ENCODE measurements at regions not wholly inside any gene's neighbourhood (a gene's known extent, or its start where the extent isn't known, plus 50 kb on each side); places are given as distances from the start of the nearest gene placed in this dataset.
"Not testable (repeated sequence)": the region's sequence is repeated elsewhere in the genome, so short reads cannot be mapped to it uniquely, and the experiment has no call there.

DNA sequence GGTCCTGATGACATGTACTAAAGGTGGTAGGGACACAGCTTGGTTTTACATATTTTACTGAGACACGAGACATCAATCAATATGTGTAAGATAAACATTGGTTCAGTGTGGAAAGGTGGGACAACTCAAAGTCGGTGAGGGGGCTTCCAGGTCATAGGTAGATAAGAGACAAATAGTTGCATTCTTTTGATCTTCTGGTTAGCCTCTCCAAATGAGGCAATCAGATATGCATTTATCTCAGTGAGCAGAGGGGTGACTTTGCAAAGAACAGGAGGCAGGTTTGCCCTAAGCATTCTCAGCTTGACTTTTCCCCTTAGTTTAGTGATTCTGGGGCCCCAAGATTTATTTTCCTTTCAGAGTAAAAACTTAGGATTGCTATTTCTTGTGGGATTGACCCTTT lies 706.9 kb downstream of the GLUD2 start:
- H3K9ac ChIP-seq (ENCODE audit: low read length), result no peak overlapping the region
- no peak overlapping the region for H2AFZ ChIP-seq (ENCODE audit: low read depth, low read length)
- no peak for TF ChIP-seq EZH2phosphoT487 (IDR thresholded peaks at IDR 0.05; ENCODE audit: low read depth)
- TF ChIP-seq, protein P1, sequence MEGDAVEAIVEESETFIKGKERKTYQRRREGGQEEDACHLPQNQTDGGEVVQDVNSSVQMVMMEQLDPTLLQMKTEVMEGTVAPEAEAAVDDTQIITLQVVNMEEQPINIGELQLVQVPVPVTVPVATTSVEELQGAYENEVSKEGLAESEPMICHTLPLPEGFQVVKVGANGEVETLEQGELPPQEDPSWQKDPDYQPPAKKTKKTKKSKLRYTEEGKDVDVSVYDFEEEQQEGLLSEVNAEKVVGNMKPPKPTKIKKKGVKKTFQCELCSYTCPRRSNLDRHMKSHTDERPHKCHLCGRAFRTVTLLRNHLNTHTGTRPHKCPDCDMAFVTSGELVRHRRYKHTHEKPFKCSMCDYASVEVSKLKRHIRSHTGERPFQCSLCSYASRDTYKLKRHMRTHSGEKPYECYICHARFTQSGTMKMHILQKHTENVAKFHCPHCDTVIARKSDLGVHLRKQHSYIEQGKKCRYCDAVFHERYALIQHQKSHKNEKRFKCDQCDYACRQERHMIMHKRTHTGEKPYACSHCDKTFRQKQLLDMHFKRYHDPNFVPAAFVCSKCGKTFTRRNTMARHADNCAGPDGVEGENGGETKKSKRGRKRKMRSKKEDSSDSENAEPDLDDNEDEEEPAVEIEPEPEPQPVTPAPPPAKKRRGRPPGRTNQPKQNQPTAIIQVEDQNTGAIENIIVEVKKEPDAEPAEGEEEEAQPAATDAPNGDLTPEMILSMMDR (IDR thresholded peaks at IDR 0.05; ENCODE audit: low read depth, low read length), result no peak
- no peak overlapping the region for H3K4me2 ChIP-seq (ENCODE audit: low read length)
- H3K36me3 ChIP-seq (replicated peaks; ENCODE audit: low read depth, low read length), result no peaks in the 10 kb centered on the region
- no peaks in the 10 kb centered on the region for H3K27me3 ChIP-seq (ENCODE audit: low read depth, low read length)
- H3K4me1 ChIP-seq (ENCODE audit: low read length), result peaks cover 5% of the 10 kb centered on the region; the same call in 1 of the 2 replicates
- H3K4me3 ChIP-seq (ENCODE audit: low read length), result no peak overlapping the region
- no peaks in the 10 kb centered on the region for H4K20me1 ChIP-seq (ENCODE audit: insufficient read depth, low read length)
- H3K9me3 ChIP-seq (ENCODE audit: insufficient read depth, low read length), result no peaks in the 10 kb centered on the region
- H3K27ac ChIP-seq (ENCODE audit: low read length), result no peak overlapping the region
- no peaks in the 10 kb centered on the region for H3K79me2 ChIP-seq (ENCODE audit: low read length)

DNA sequence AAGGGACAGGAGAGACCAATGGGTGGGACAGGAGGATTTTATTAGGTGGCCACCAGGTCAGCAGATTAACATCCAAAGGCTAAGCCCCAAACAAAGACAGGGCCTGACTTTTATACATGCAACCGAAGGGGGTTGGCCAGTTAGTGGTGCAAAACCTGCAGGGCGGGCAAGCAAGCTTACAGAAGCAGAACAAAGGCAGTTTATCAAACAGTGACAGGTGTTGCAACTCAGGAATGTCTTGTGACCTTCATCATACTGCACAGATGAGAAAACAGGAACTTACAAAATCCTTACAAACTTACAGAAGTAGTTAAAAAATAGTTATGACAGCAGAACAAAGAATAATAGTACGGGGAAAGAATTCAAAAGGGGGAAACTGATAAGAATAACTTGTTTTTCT lies 708.1 kb downstream of the GLUD2 start:
- Histone ChIP-seq H3K4me1 (ENCODE audit: low read length) (peaks cover 5% of the 10 kb centered on the region; the same call in 1 of the 2 replicates), H4K20me1 (ENCODE audit: insufficient read depth, low read length) (no peaks in the 10 kb centered on the region), H2AFZ (ENCODE audit: low read depth, low read length) (0 out of 2 replicates have a peak overlapping the region, but pooled peaks have one; percentile 8), H3K9me3 (ENCODE audit: insufficient read depth, low read length) (no peaks in the 10 kb centered on the region), H3K4me3 (ENCODE audit: low read length) (no peak overlapping the region), H3K27me3 (ENCODE audit: low read depth, low read length) (no peaks in the 10 kb centered on the region), H3K79me2 (ENCODE audit: low read length) (no peaks in the 10 kb centered on the region), H3K36me3 (replicated peaks; ENCODE audit: low read depth, low read length) (no peaks in the 10 kb centered on the region), H3K9ac (ENCODE audit: low read length) (no peak overlapping the region), H3K4me2 (ENCODE audit: low read length) (peak overlapping the region; percentile 30; the same call in 1 of the 2 replicates), H3K27ac (ENCODE audit: low read length) (no peak overlapping the region)
- TF ChIP-seq EZH2phosphoT487 (IDR thresholded peaks at IDR 0.05; ENCODE audit: low read depth), result no peak
- TF ChIP-seq, protein P1 (IDR thresholded peaks at IDR 0.05; ENCODE audit: low read depth, low read length), result no peak

DNA sequence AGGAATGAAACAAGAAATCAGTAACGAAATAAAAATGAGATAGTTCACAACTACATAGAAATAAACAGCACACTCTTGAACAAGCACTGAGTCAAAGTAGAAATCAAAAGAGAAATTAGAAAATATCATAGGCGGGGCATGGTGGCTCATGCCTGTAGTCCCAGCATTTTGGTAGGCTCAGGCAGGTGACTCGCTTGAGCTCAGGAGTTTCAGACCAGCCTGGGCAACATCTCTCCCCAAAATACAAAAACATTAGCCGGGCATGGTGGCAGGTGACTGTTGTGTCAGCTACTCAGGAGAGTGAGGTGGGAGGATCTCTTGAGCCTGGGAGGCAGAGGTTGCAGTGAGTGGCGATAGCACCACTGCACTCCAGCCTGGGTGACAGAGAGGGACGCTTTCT lies 714.4 kb downstream of the GLUD2 start:
- Histone ChIP-seq H3K4me3 (ENCODE audit: low read length) (no peak overlapping the region), H2AFZ (ENCODE audit: low read depth, low read length) (no peak overlapping the region), H3K4me2 (ENCODE audit: low read length) (no peak overlapping the region), H4K20me1 (ENCODE audit: insufficient read depth, low read length) (no peaks in the 10 kb centered on the region), H3K27ac (ENCODE audit: low read length) (no peak overlapping the region), H3K9me3 (ENCODE audit: insufficient read depth, low read length) (no peaks in the 10 kb centered on the region), H3K36me3 (replicated peaks; ENCODE audit: low read depth, low read length) (no peaks in the 10 kb centered on the region), H3K4me1 (ENCODE audit: low read length) (no peaks in the 10 kb centered on the region), H3K27me3 (ENCODE audit: low read depth, low read length) (no peaks in the 10 kb centered on the region), H3K9ac (ENCODE audit: low read length) (no peak overlapping the region), H3K79me2 (ENCODE audit: low read length) (no peaks in the 10 kb centered on the region)
- TF ChIP-seq EZH2phosphoT487 (IDR thresholded peaks at IDR 0.05; ENCODE audit: low read depth), result no peak
- TF ChIP-seq, protein P1 (IDR thresholded peaks at IDR 0.05; ENCODE audit: low read depth, low read length), result no peak

DNA sequence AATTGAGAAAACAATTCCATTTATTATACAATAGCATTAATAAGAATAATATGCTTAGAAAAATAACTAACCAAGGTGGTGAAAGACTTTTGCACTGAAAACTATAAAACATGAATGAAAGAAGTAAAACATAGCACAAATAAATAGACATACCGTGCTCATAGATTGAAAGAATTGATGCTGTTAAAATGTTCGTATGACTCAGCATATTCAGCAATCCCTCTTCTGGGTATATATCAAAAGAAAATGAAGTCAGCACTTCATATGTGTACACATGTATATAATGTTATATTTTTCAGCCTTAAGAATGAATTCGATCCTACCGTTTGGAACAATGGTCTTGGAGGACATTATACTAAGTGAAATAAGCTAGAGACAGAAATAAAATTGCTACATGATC lies 716.3 kb downstream of the GLUD2 start:
- no peaks in the 10 kb centered on the region for H3K79me2 ChIP-seq (ENCODE audit: low read length)
- H3K27ac ChIP-seq (ENCODE audit: low read length), result no peak overlapping the region
- H3K9ac ChIP-seq (ENCODE audit: low read length), result no peak overlapping the region
- no peaks in the 10 kb centered on the region for H3K27me3 ChIP-seq (ENCODE audit: low read depth, low read length)
- no peaks in the 10 kb centered on the region for H4K20me1 ChIP-seq (ENCODE audit: insufficient read depth, low read length)
- no peak for TF ChIP-seq EZH2phosphoT487 (IDR thresholded peaks at IDR 0.05; ENCODE audit: low read depth)
- TF ChIP-seq, protein P1 (IDR thresholded peaks at IDR 0.05; ENCODE audit: low read depth, low read length), result no peak
- H3K4me1 ChIP-seq (ENCODE audit: low read length), result no peaks in the 10 kb centered on the region
- H3K9me3 ChIP-seq (ENCODE audit: insufficient read depth, low read length), result no peaks in the 10 kb centered on the region
- no peak overlapping the region for H3K4me3 ChIP-seq (ENCODE audit: low read length)
- H2AFZ ChIP-seq (ENCODE audit: low read depth, low read length), result no peak overlapping the region
- no peak overlapping the region for H3K4me2 ChIP-seq (ENCODE audit: low read length)
- no peaks in the 10 kb centered on the region for H3K36me3 ChIP-seq (replicated peaks; ENCODE audit: low read depth, low read length)

DNA sequence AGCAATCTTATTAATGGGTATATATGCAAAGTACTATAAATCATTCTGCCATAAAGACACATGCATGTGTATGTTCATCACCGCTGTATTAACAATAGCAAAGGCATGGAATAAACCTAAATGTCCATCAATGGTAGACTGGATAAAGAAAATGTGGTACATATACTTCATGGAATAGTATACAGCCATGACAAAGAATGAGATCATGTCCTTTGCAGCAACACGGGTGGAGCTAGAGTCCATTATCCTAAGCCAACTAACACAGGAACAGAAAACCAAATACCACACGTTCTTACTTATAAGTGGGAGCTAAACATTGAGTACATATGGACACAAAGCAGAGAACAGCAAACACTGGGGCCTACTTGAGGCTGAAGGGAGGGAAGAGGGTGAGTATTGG lies 720.8 kb downstream of the GLUD2 start:
- not testable (repeated sequence) for H3K27me3 ChIP-seq (ENCODE audit: low read depth, low read length); H3K4me2 ChIP-seq (ENCODE audit: low read length)

More for the DNA sequence above, 720.8 kb downstream of the GLUD2 start:
- H4K20me1 ChIP-seq (ENCODE audit: insufficient read depth, low read length); H3K9ac ChIP-seq (ENCODE audit: low read length); H3K36me3 ChIP-seq (replicated peaks; ENCODE audit: low read depth, low read length); H3K9me3 ChIP-seq (ENCODE audit: insufficient read depth, low read length); H3K27ac ChIP-seq (ENCODE audit: low read length); H3K79me2 ChIP-seq (ENCODE audit: low read length); H3K4me1 ChIP-seq (ENCODE audit: low read length); H3K4me3 ChIP-seq (ENCODE audit: low read length); H2AFZ ChIP-seq (ENCODE audit: low read depth, low read length): not testable (repeated sequence)
